ENCODE measurements at regions not wholly inside any gene's neighbourhood (a gene's known extent, or its start where the extent isn't known, plus 50 kb on each side); places are given as distances from the start of the nearest gene placed in this dataset.

- no peak for TF ChIP-seq CTCF (IDR thresholded peaks at IDR 0.05; ENCODE audit: low read depth, low read length)
- peak overlapping the region in 1 of 2 donors; percentile 29 for H3K4me3 ChIP-seq (replicated peaks in 1 of 2; ENCODE audit: low read depth in 2 of 2, low read length in 2 of 2)
- peak; percentile 47 to 85 for DNase-seq (ENCODE audit: low read depth in 2 of 2)
Measured at GRCh38 chr4:74543983-74544382, 99.0 kb downstream of the AREG start.

GRCh38 chr4:74544655-74545361 is 99.9 kb downstream of the AREG start:
- H3K4me3 ChIP-seq (replicated peaks in 1 of 2; ENCODE audit: low read depth in 2 of 2, low read length in 2 of 2): no peak overlapping the region
- no peak for TF ChIP-seq CTCF (IDR thresholded peaks at IDR 0.05; ENCODE audit: low read depth, low read length)
- peak in 1 of 2 donors; percentile 65 for DNase-seq (ENCODE audit: low read depth in 2 of 2)

GRCh38 chr4:74545448-74545847 is 100.5 kb downstream of the AREG start:
- H3K4me3 ChIP-seq (replicated peaks in 1 of 2; ENCODE audit: low read depth in 2 of 2, low read length in 2 of 2): no peak overlapping the region
- peak; percentile 82 to 93 for DNase-seq (ENCODE audit: low read depth in 2 of 2)
- no peak for TF ChIP-seq CTCF (IDR thresholded peaks at IDR 0.05; ENCODE audit: low read depth, low read length)

GRCh38 chr4:74546057-74546456 is 101.1 kb downstream of the AREG start:
- H3K4me3 ChIP-seq (replicated peaks in 1 of 2; ENCODE audit: low read depth in 2 of 2, low read length in 2 of 2): no peak overlapping the region
- no peak for TF ChIP-seq CTCF (IDR thresholded peaks at IDR 0.05; ENCODE audit: low read depth, low read length)
- DNase-seq (ENCODE audit: low read depth in 2 of 2): peak; percentile 83 to 96

GRCh38 chr4:74547042-74547441 is 102.1 kb downstream of the AREG start:
- no peak overlapping the region for H3K4me3 ChIP-seq (replicated peaks in 1 of 2; ENCODE audit: low read depth in 2 of 2, low read length in 2 of 2)
- DNase-seq (ENCODE audit: low read depth in 2 of 2): peak in 1 of 2 donors; percentile 63
- no peak for TF ChIP-seq CTCF (IDR thresholded peaks at IDR 0.05; ENCODE audit: low read depth, low read length)

GRCh38 chr4:74548561-74548960 is 103.6 kb downstream of the AREG start:
- TF ChIP-seq CTCF (IDR thresholded peaks at IDR 0.05; ENCODE audit: low read depth, low read length): no peak
- H3K4me3 ChIP-seq (replicated peaks in 1 of 2; ENCODE audit: low read depth in 2 of 2, low read length in 2 of 2): no peak overlapping the region
- DNase-seq (ENCODE audit: low read depth in 2 of 2): peak in 1 of 2 donors; percentile 37

- no peak overlapping the region for H3K4me3 ChIP-seq (replicated peaks in 1 of 2; ENCODE audit: low read depth in 2 of 2, low read length in 2 of 2)
- peak in 1 of 2 donors; percentile 74 for DNase-seq (ENCODE audit: low read depth in 2 of 2)
- no peak for TF ChIP-seq CTCF (IDR thresholded peaks at IDR 0.05; ENCODE audit: low read depth, low read length)
Measured at GRCh38 chr4:74549936-74550335, 105.0 kb downstream of the AREG start.

Data from cardiac fibroblast (primary cell).